Natural killer cell (primary cell): ENCODE measurements at regions not wholly inside any gene's neighbourhood (a gene's known extent, or its start where the extent isn't known, plus 50 kb on each side); places are given as distances from the start of the nearest gene placed in this dataset.

ENCODE experiments used
- ATAC-seq, 3 donors: fragments of 150-1000 bp in 2 of 3; fragments of 200-7000 bp in 1 of 3; cut with Tn5 transposase; 1 replicate in 1 of 3; 2 replicates in 2 of 3; pipeline ENCODE4 v1.10.0; 2021; ENCODE audit warnings: mild to moderate bottlenecking in 2 of 3, moderate library complexity in 2 of 3
- DNase-seq, 2 donors: peaks; one replicate each; pipeline versions ENCODE4 v3.0.0 to v3.0.0-alpha.2; 2013 to 2021; ENCODE audit warnings: mixed read lengths in 1 of 2
- H3K27ac ChIP-seq: one replicate; pipeline ENCODE4 v1.5.1; 2013; ENCODE audit warnings: mild to moderate bottlenecking, low read length
- H3K27me3 ChIP-seq: one replicate; pipeline ENCODE4 v1.6.1; 2013; ENCODE audit warnings: low read length; ENCODE audit not compliant: control insufficient read depth, insufficient read depth
- H3K36me3 ChIP-seq: one replicate; pipeline ENCODE4 v1.6.1; 2013; ENCODE audit warnings: low read length; ENCODE audit not compliant: control insufficient read depth, insufficient read depth
- H3K4me1 ChIP-seq: one replicate; pipeline ENCODE4 v1.6.1; 2013; ENCODE audit warnings: low read length; ENCODE audit not compliant: control insufficient read depth, insufficient read depth
- H3K4me3 ChIP-seq: one replicate; pipeline ENCODE4 v1.5.1; 2013; ENCODE audit warnings: low read length
- H3K9me3 ChIP-seq: one replicate; pipeline ENCODE4 v1.6.1; 2013; ENCODE audit warnings: low read length; ENCODE audit not compliant: control insufficient read depth, insufficient read depth
- H3K27ac Mint-ChIP-seq, 2 donors: one replicate each; pipeline ENCODE4 v1.8.0; 2022; ENCODE audit warnings: mild to moderate bottlenecking in 2 of 2, mixed read lengths in 2 of 2, moderate library complexity in 1 of 2
- H3K27me3 Mint-ChIP-seq, 2 donors: one replicate each; pipeline ENCODE4 v1.8.0; 2022; ENCODE audit warnings: low read depth in 2 of 2, mixed read lengths in 2 of 2
- H3K36me3 Mint-ChIP-seq: one replicate; pipeline ENCODE4 v1.8.0; 2022; ENCODE audit warnings: mixed read lengths
- H3K4me1 Mint-ChIP-seq, 2 donors: one replicate each; pipeline ENCODE4 v1.8.0; 2022; ENCODE audit warnings: mixed read lengths in 2 of 2
- H3K4me3 Mint-ChIP-seq: one replicate; pipeline ENCODE4 v1.8.0; 2022; ENCODE audit warnings: mild to moderate bottlenecking, moderate library complexity, mixed read lengths
- H3K9me3 Mint-ChIP-seq, 2 donors: one replicate each; pipeline ENCODE4 v1.8.0; 2022; ENCODE audit warnings: mixed read lengths in 2 of 2
- WGBS: methylation state at CpG from one replicate; pipeline ENCODE4 v1.1.7; 2013; ENCODE audit warnings: missing lambda C conversion rate; ENCODE audit not compliant: insufficient coverage; 5-methylcytosine and 5-hydroxymethylcytosine counted together
- intact Hi-C: fragments of 100-400 bp; cut with micrococcal nuclease; formaldehyde crosslinking; loops from one replicate; pipeline ENCODE4 v1.14.2; 2022
- TF ChIP-seq, protein P1 (sequence below): fragments of 200-600 bp; IDR thresholded peaks from one replicate; pipeline ENCODE4 v1.8.0; 2022; ENCODE audit warnings: antibody characterized with exemption

DNA sequence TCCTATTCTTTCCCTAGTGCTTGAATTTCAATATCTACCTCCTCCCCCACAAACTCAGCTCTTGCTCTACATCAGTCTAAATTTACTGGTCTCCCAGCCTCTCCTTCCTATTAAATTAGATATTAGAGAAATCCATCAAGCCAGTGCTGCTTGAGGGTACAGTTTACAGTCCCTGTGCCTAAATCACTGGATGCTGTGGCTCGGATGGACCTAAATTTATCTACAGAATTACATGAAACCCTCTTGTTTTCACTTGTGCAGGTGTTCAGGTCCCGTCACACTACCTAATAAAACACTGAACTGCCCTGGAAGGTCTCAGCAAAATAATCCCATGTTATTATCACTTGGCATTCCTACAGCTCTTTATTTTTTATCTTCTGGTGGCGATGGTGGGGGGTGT lies 134.7 kb upstream of the E2F8 start:
- no peak overlapping the region for H3K4me3 Mint-ChIP-seq
- no peaks in the 10 kb centered on the region for H3K36me3 Mint-ChIP-seq
- Histone ChIP-seq H3K4me1 (no peaks in the 10 kb centered on the region), H3K27ac (no peak overlapping the region), H3K36me3 (no peaks in the 10 kb centered on the region), H3K9me3 (no peaks in the 10 kb centered on the region), H3K27me3 (peaks cover 2% of the 10 kb centered on the region), H3K4me3 (no peak overlapping the region)
- H3K27ac Mint-ChIP-seq: no peak overlapping the region
- ATAC-seq: no peak
- WGBS: 74% methylated on average over 2 of the region's 3 CpGs
- DNase-seq: no peak
- H3K27me3 Mint-ChIP-seq: peaks cover 30 to 64% of the 10 kb centered on the region in 2 donors
- TF ChIP-seq, protein P1, sequence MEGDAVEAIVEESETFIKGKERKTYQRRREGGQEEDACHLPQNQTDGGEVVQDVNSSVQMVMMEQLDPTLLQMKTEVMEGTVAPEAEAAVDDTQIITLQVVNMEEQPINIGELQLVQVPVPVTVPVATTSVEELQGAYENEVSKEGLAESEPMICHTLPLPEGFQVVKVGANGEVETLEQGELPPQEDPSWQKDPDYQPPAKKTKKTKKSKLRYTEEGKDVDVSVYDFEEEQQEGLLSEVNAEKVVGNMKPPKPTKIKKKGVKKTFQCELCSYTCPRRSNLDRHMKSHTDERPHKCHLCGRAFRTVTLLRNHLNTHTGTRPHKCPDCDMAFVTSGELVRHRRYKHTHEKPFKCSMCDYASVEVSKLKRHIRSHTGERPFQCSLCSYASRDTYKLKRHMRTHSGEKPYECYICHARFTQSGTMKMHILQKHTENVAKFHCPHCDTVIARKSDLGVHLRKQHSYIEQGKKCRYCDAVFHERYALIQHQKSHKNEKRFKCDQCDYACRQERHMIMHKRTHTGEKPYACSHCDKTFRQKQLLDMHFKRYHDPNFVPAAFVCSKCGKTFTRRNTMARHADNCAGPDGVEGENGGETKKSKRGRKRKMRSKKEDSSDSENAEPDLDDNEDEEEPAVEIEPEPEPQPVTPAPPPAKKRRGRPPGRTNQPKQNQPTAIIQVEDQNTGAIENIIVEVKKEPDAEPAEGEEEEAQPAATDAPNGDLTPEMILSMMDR: no peak
- no peaks in the 10 kb centered on the region for H3K4me1 Mint-ChIP-seq
- intact Hi-C loops: no loop called here
- no peaks in the 10 kb centered on the region for H3K9me3 Mint-ChIP-seq

DNA sequence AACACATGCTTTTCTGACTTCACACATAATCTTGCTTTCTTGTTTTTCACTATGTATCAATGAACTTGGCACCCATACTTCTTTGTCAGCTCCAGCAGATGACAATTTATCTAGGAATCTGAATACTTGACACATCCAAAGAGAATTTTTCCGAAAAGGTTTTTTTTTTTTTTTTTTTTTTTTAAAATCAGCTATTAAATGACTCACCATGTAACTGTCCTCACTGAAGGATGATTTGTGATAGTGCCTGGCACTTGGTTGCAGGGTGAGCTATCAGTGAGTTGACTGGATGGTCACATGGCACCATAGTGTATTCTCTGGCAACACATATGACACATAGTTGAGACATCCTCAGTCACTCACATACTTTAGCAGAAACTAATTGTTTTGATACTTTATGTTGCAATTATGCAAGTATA lies 133.4 kb upstream of the E2F8 start:
- peaks cover 33 to 66% of the 10 kb centered on the region in 2 donors for H3K27me3 Mint-ChIP-seq
- Histone ChIP-seq H3K27ac (no peak overlapping the region), H3K4me1 (no peaks in the 10 kb centered on the region), H3K9me3 (no peaks in the 10 kb centered on the region), H3K4me3 (no peak overlapping the region), H3K27me3 (peaks cover 2% of the 10 kb centered on the region), H3K36me3 (no peaks in the 10 kb centered on the region)
- no peaks in the 10 kb centered on the region for H3K36me3 Mint-ChIP-seq
- no peak overlapping the region for H3K4me3 Mint-ChIP-seq
- TF ChIP-seq, protein P1: no peak
- no peaks in the 10 kb centered on the region for H3K4me1 Mint-ChIP-seq
- ATAC-seq (no peak), DNase-seq (no peak)
- no peaks in the 10 kb centered on the region for H3K9me3 Mint-ChIP-seq
- WGBS: no CpG with 5 or more reads among the region's 1 CpG
- intact Hi-C loops: no loop called here
- no peak overlapping the region for H3K27ac Mint-ChIP-seq

DNA sequence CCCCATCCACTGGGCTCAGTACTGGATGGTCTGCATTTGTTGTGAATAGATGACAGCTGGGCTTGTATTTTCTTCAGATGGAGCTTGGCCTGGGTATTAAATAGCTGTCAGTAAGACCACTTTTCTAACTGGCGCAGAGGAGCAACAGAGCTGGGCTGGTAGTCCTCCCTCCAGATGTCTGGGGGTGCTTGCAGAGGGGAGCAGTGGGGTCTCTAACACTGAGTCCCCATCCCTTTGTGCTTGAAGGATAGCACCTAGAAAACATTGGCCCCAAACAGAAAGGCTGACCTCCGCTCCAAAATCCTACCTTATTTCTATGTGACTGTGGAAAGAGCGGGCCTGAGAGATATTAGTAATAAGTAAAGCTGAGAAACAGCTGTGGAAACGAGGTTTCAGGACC lies 131.6 kb upstream of the E2F8 start:
- H3K27ac Mint-ChIP-seq: no peak overlapping the region
- intact Hi-C loops: no loop called here
- Histone ChIP-seq H3K27ac (no peak overlapping the region), H3K4me1 (no peaks in the 10 kb centered on the region), H3K36me3 (no peaks in the 10 kb centered on the region), H3K27me3 (peaks cover 2% of the 10 kb centered on the region), H3K9me3 (no peaks in the 10 kb centered on the region), H3K4me3 (no peak overlapping the region)
- DNase-seq: no peak
- no peaks in the 10 kb centered on the region for H3K36me3 Mint-ChIP-seq
- TF ChIP-seq, protein P1: no peak
- no peaks in the 10 kb centered on the region for H3K4me1 Mint-ChIP-seq
- H3K27me3 Mint-ChIP-seq: peaks cover 32 to 70% of the 10 kb centered on the region in 2 donors
- no peak for ATAC-seq
- 87% methylated on average over 3 of the region's 4 CpGs for WGBS
- no peaks in the 10 kb centered on the region for H3K9me3 Mint-ChIP-seq
- H3K4me3 Mint-ChIP-seq: no peak overlapping the region

DNA sequence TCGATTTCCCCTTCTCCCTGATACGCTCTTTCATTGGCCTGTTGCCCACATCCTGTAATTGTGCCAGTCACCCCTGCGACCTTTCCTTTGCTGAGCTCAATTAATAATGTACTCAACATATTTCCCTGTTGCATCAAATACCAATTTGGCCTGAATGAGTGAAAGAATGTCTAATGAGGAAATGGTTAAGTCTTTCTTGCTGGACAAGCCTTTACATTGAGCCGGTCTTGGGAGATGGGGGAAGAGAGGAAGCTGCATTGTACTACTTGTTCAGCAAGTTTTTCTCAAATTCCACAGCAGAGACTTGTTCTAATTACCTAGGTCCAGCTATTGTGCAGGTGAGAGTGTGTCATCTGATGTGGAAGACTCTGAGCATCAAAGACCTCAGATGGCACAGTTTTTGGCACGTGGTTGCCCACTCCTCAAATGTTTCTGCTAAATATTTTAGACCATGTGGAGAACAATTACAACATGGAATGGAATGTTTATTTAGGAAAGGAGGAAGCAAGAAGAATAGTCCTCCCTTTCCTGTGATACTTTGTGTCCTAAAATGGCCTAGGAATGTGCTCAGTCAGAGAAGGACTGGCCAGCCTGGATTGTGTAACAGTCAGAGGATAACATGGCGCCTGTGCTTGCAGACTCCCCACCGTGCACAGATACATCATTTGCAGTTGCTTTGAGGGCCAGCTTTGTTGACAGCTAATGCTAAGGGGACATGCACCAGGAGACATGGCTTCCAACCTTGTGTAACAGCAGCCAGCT lies 129.5 kb upstream of the E2F8 start:
- H3K4me1 ChIP-seq: no peaks in the 10 kb centered on the region
- no peak overlapping the region for H3K4me3 Mint-ChIP-seq
- ATAC-seq (no peak), DNase-seq (no peak)
- no peak overlapping the region for H3K4me3 ChIP-seq
- no peaks in the 10 kb centered on the region for H3K36me3 Mint-ChIP-seq
- no peaks in the 10 kb centered on the region for H3K4me1 Mint-ChIP-seq
- intact Hi-C loops: no loop called here
- no peak overlapping the region for H3K27ac Mint-ChIP-seq
- no peaks in the 10 kb centered on the region for H3K36me3 ChIP-seq
- H3K27me3 ChIP-seq: peaks cover 2% of the 10 kb centered on the region
- H3K27me3 Mint-ChIP-seq: peaks cover 20 to 59% of the 10 kb centered on the region in 2 donors
- H3K9me3 Mint-ChIP-seq: no peaks in the 10 kb centered on the region
- TF ChIP-seq, protein P1: no peak
- no peaks in the 10 kb centered on the region for H3K9me3 ChIP-seq
- 49% methylated on average over 7 of the region's 7 CpGs for WGBS
- H3K27ac ChIP-seq: no peak overlapping the region
